Esophagus (tissue), 2 donors: ENCODE measurements at regions not wholly inside any gene's neighbourhood (a gene's known extent, or its start where the extent isn't known, plus 50 kb on each side); places are given as distances from the start of the nearest gene placed in this dataset.
"Not testable (repeated sequence)": the region's sequence is repeated elsewhere in the genome, so short reads cannot be mapped to it uniquely, and the experiment has no call there.

Experiments used
- H3K27ac ChIP-seq, 2 donors: one replicate each; pipeline ENCODE4 v1.5.1; 2013; ENCODE audit warnings: low read depth in 2 of 2, mild to moderate bottlenecking in 2 of 2, inconsistent platforms in 1 of 2, low read length in 1 of 2, moderate library complexity in 1 of 2
- H3K27me3 ChIP-seq, 2 donors: one replicate each; pipeline ENCODE4 v1.6.1; 2013; ENCODE audit warnings: low read length in 2 of 2, control low read depth in 1 of 2, mild to moderate bottlenecking in 1 of 2; ENCODE audit not compliant: insufficient read depth in 2 of 2, control insufficient read depth in 1 of 2
- H3K36me3 ChIP-seq, 2 donors: one replicate each; pipeline ENCODE4 v1.6.1; 2013; ENCODE audit warnings: low read length in 1 of 2; ENCODE audit not compliant: control insufficient read depth in 2 of 2, insufficient read depth in 2 of 2
- H3K4me1 ChIP-seq, 2 donors: one replicate each; pipeline ENCODE4 v1.6.1; 2013; ENCODE audit warnings: low read length in 1 of 2; ENCODE audit not compliant: control insufficient read depth in 2 of 2, insufficient read depth in 2 of 2
- H3K4me3 ChIP-seq, 2 donors: one replicate each; pipeline ENCODE4 v1.5.1; 2013; ENCODE audit warnings: low read length in 2 of 2, mild to moderate bottlenecking in 2 of 2, low read depth in 1 of 2, moderate library complexity in 1 of 2
- H3K9me3 ChIP-seq, 2 donors: one replicate each; pipeline ENCODE4 v1.6.1; 2013; ENCODE audit warnings: mild to moderate bottlenecking in 2 of 2, low read depth in 1 of 2, low read length in 1 of 2, moderate library complexity in 1 of 2; ENCODE audit not compliant: control insufficient read depth in 2 of 2, insufficient read depth in 1 of 2
- WGBS, 2 donors: extraction: QIAGEN DNeasy Blood & Tissue Kit; methylation state at CpG; one replicate each; pipeline ENCODE4 v1.1.7; 2013; 5-methylcytosine and 5-hydroxymethylcytosine counted together
- donor health status: healthy with polysubstance abuse.
- donor health status: Bipolar disorder and iron deficiency.

DNA sequence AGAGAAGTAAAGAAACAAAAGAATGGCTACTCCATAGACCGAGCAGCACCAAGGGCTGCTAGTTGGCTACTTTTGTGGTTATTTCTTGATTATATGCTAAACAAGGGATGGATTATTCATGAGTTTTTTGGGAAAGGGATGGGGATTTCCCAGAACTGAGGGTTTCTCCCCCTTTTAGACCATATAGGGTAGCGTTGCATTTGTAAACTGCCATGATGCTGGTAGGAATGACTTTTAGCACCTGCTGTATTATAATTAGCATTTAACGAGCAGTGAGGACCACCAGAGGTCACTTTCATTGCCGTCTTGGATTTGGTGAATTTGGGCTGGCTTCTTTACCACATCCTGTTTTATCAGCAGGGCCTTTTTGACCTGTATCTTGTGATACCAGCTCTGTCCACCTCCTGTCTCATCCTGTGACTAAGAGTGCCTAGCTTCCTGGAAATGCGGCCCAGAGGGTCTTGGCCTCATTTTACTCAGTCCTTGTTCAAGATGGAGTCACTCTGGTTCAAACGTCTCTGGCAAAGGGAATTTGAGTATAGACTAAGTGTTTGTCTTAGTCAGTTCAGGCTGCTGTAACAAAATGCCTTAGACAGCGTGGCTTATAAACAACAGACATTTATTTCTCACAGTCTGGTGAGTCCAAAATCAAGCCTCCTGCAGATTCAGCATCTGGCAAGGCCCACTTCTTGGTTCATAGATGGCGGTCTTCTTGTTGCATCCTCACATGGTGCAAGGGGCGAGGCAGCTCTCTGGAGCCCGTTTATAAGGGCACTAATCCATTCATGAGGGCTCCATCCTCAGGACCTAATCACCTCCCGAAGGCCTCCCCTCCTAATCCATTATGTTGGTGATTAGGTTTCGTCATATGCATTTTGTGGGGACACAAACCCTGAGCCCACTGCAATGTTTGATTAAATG lies 348.3 kb upstream of the SFSWAP start:
- Histone ChIP-seq H3K4me3 (no peak overlapping the region), H3K9me3 (no peaks in the 10 kb centered on the region), H3K4me1 (no peaks in the 10 kb centered on the region), H3K27ac (no peak overlapping the region), H3K36me3 (no peaks in the 10 kb centered on the region), H3K27me3 (peaks cover 0 to 1% of the 10 kb centered on the region in 2 donors)
- 78 to 80% methylated on average over 12 of the region's 12 CpGs for WGBS, 2 donors

DNA sequence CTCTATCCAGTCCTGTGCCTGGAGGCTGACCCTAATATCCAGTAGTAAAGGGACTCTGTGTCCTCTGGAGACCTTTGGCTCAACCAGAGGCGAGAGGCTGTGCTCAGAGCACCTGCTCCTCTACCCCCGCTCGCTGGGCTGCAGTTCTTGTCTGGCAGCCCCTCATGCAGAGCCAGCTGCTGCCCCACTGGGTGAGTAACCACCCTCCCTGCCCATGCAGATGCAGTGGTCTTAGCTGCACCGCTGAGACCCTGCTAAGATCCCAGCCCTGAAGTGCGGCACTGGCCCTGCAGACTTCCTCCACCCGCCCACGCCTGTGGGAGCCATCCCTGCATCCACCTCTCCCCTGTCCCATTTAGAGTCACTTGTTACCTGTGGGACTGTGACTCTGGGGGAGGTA lies 347.5 kb upstream of the SFSWAP start:
- Histone ChIP-seq H3K36me3 (no peaks in the 10 kb centered on the region), H3K4me3 (no peak overlapping the region), H3K27ac (no peak overlapping the region), H3K9me3 (no peaks in the 10 kb centered on the region), H3K27me3 (no peaks in the 10 kb centered on the region), H3K4me1 (no peaks in the 10 kb centered on the region)
- WGBS, 2 donors = 90 to 91% methylated on average over 7 of the region's 7 CpGs

DNA sequence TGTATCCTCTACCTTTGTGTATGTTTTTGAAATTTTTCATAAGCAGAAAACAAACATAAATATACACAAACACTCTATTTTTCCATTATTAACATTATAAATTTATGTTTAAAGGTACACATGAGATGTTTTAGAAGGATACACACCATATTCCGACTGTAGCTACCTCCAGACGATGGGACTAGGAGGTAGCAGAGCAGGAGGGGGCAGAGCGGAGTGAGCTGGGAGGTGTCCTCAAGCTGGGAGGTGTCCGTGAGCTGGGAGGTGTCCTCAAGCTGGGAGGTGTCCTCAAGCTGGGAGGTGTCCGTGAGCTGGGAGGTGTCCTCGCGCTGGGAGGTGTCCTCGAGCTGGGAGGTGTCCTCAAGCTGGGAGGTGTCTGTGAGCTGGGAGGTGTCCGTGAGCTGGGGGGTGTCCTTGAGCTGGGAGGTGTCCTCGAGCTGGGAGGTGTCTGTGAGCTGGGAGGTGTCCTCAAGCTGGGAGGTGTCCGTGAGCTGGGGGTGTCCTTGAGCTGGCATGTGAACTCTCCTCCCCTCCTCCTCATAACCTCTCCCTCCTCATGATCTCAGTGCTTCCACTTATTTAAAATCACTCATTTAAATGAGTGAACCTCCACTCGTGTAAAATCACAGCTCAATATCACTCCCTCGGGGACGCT lies 346.9 kb upstream of the SFSWAP start:
- no peak overlapping the region for H3K4me3 ChIP-seq
- H3K27me3 ChIP-seq = no peaks in the 10 kb centered on the region
- H3K9me3 ChIP-seq = no peaks in the 10 kb centered on the region
- WGBS, 2 donors = 74 to 82% methylated on average over 14 of the region's 14 CpGs
- H3K27ac ChIP-seq = no peak overlapping the region
- H3K4me1 ChIP-seq = no peaks in the 10 kb centered on the region
- no peaks in the 10 kb centered on the region for H3K36me3 ChIP-seq

DNA sequence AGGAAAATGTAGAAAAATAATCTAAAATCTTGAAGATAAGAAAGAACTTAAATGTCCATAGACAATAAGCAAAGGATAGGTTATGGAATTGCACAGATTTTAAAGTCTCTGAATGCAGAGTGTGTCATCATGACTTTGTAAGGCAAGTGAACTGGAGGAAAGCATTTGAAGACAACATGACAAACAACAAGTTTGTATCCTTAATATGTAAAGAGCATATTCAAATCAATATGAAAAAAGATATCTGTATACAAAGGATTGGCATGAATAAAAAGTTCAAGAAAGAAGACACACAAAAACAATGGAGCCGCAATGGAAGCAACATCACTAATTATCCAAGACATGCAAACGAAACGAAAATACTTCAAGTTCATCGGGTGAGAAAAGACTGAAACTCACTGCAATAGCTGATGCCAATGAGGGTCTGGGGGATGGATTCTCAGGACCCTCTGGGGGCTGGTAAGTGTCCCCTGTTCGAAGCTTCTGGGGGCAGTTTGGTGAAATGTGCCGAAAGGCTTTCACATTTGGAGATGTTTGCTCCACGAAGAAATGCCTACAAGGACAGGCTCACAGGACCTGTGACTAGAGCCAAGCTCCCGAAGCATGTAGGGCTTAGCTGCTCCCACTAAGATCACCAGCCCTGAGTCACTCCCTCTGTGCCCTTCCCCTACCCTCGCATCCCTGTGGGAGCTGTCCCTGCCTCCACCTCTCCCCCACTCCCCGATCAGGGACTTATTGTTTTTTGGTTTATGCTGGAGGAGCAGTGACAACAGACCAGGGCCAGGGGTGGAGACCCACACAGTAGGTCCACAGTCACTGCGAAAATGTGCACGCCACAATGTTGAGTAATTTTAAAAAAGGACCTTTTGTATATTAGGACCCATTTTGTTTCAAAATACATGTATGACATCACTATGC lies 345.7 kb upstream of the SFSWAP start:
- no peaks in the 10 kb centered on the region for H3K27me3 ChIP-seq
- H3K36me3 ChIP-seq = no peaks in the 10 kb centered on the region
- WGBS, 2 donors = 87 to 90% methylated on average over 12 of the region's 12 CpGs
- H3K4me1 ChIP-seq = no peaks in the 10 kb centered on the region
- no peak overlapping the region for H3K27ac ChIP-seq
- H3K4me3 ChIP-seq = no peak overlapping the region
- H3K9me3 ChIP-seq = no peaks in the 10 kb centered on the region

DNA sequence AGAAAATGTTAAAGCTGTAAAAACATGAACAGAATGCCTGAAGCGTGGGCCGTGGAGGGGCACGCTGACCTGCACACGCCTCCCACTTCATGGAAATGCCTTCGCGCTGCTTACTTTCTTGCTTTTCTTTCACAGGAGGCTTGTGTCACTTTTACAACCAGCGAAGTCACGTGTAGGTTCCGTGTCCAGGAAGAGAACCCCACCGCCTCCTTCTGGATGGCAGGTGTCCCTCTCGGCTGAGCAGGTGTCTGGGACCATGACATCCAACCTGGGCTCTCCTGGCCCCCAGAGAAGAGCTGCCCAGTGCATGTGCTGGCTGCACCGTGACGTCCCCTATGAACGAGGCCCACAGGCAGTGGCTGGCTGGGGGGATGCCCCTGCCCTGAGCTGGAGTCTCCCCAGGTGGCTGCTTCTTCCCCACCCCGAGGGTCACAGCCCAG lies 345.0 kb upstream of the SFSWAP start:
- Histone ChIP-seq H3K27me3 (no peaks in the 10 kb centered on the region), H3K27ac (no peak overlapping the region), H3K4me3 (no peak overlapping the region), H3K36me3 (no peaks in the 10 kb centered on the region), H3K9me3 (no peaks in the 10 kb centered on the region), H3K4me1 (no peaks in the 10 kb centered on the region)
- WGBS, 2 donors = 83 to 87% methylated on average over 15 of the region's 15 CpGs

DNA sequence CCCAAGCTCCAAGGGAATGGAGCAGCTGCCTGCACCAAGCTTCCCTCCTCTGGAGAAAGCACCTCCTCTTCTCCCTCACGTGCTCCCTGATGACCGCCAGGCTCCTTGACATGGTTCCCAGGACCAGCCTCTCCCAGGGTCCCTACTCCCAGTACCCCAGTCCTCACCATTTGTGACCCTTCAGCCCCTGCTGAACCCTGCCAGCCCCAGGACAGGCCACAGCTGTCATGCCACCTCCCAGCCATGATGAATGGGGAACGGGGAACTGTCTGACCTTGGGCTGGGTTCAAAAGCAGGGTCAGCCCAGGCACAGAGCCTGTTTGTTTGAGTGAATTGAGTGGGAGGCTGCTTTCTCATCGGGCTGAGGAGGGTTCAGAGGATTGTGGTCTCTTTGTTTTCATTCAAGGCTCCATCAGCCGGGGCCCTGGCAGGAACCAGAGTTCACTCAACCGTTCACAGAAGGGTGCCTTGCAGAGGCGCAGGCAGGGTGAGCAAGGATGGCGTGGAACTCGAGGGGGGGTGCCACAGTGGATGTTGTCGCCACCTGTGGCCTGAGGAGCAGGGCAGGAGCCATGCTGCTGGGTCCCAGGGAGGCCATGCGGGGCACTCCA lies 344.5 kb upstream of the SFSWAP start:
- H3K27me3 ChIP-seq = no peaks in the 10 kb centered on the region
- no peaks in the 10 kb centered on the region for H3K36me3 ChIP-seq
- no peaks in the 10 kb centered on the region for H3K9me3 ChIP-seq
- 68 to 70% methylated on average over 11 of the region's 11 CpGs for WGBS, 2 donors
- H3K27ac ChIP-seq = no peak overlapping the region
- H3K4me3 ChIP-seq = no peak overlapping the region
- no peaks in the 10 kb centered on the region for H3K4me1 ChIP-seq

DNA sequence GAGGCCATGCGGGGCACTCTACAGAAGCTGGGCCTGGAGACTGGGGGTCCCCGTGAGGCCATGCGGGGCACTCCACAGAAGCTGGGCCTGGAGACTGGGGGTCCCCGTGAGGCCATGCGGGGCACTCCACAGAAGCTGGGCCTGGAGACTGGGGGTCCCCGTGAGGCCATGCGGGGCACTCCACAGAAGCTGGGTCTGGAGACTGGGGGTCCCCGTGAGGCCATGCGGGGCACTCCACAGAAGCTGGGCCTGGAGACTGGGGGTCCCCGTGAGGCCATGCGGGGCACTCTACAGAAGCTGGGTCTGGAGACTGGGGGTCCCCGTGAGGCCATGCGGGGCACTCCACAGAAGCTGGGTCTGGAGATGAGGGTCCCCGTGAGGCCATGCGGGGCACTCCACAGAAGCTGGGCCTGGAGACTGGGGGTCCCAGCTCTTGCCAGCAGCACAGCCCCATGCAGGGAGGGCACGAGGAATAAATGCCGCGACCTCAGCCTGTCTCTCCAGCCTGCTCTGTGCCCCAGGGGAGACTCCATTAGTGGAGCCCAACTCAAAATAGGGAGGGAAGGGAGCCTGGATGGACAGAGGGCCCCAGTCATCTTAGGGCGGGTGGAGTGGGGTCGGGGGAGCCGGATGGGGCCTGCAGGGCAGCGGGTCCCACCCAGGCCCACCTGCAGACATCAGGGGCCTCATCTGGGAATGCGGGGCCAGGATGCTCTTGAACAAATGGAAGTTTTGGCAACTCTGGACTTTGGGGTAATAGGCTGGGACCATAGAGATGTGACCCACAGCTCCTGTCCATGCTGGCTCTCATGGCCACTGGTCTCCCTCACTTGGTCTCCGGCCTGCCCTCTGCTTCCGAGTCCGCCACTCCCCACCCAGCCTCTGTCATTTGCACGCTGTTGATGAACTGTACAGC lies 343.6 kb upstream of the SFSWAP start:
- 90 to 94% methylated on average over 19 to 27 of the region's 27 CpGs for WGBS, 2 donors

DNA sequence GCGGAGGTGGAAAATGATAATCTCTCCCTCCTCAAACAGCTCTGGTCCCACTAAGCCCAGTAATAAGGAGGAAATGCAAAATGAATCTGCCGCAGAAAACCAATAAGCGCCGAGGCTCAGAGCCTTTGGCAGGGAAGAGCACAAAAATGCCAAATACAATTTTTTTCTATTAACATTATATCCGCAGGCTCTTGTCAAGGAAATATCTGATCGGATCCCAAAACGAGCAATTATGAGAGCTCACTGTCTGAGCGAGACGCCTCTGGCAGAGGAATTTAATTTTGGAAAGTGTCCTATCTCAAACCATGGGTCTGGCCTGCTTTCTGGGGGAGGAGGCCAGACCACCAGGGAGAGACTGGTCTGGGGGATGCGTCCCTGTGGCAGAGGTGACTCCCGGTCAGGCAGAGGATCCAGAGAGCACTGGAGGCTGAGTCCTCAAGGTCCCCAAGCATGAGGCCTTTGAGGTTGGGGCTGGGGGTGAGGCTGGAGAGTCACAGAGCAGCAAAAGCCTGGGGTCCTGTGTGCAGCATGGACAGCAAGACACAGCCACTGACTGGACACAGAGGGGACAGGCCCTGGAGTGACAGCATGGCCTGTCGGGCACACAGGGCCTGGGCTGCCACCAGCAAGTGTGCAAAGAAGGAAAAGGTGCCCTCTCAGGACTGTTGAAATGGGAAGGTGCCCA lies 342.8 kb upstream of the SFSWAP start:
- WGBS, 2 donors = 89 to 91% methylated on average over 12 of the region's 12 CpGs
- Histone ChIP-seq H3K9me3 (no peaks in the 10 kb centered on the region), H3K27me3 (no peaks in the 10 kb centered on the region), H3K27ac (no peak overlapping the region), H3K4me3 (no peak overlapping the region), H3K4me1 (peaks cover 0 to 2% of the 10 kb centered on the region in 2 donors), H3K36me3 (no peaks in the 10 kb centered on the region)

More for the DNA sequence above, 343.6 kb upstream of the SFSWAP start:
- H3K27me3 ChIP-seq, H3K4me3 ChIP-seq, H3K4me1 ChIP-seq, H3K9me3 ChIP-seq, H3K36me3 ChIP-seq, H3K27ac ChIP-seq: not testable (repeated sequence)
